HG02610 (cell line): ENCODE measurements at regions not wholly inside any gene's neighbourhood (a gene's known extent, or its start where the extent isn't known, plus 50 kb on each side); places are given as distances from the start of the nearest gene placed in this dataset.
A peak's percentile ranks its signal among the peaks of the same experiment; 100 is the strongest.
"Not testable (repeated sequence)": the region's sequence is repeated elsewhere in the genome, so short reads cannot be mapped to it uniquely, and the experiment has no call there.

Experiments used
- ATAC-seq: cut with Tn5 transposase; IDR thresholded peaks from one replicate; pipeline ENCODE4 v1.9.1; 2021; ENCODE audit warnings: mild to moderate bottlenecking, moderate library complexity; ENCODE audit not compliant: unreplicated experiment

GRCh38 chr1:222012816-222013215, 270.9 kb upstream of the DUSP10 start:
- ATAC-seq, result no peak

- ATAC-seq, result no peak
These were observed 268.4 kb upstream of the DUSP10 start for GRCh38 chr1:222010306-222010705.

- peak; percentile 78 for ATAC-seq
These were observed 267.3 kb upstream of the DUSP10 start for GRCh38 chr1:222009105-222009730.

GRCh38 chr1:222006715-222007114, 264.8 kb upstream of the DUSP10 start:
- no peak for ATAC-seq

- ATAC-seq, result no peak
These were observed 262.9 kb upstream of the DUSP10 start for GRCh38 chr1:222004784-222005183.

- ATAC-seq, result no peak
These were observed 262.1 kb upstream of the DUSP10 start for GRCh38 chr1:222004034-222004433.

- ATAC-seq, result no peak
These were observed 260.6 kb upstream of the DUSP10 start for GRCh38 chr1:222002503-222002902.

- ATAC-seq, result no peak
These were observed 258.2 kb upstream of the DUSP10 start for GRCh38 chr1:222000131-222000530.

- no peak for ATAC-seq
These were observed 256.9 kb upstream of the DUSP10 start for GRCh38 chr1:221998781-221999180.

- no peak for ATAC-seq
These were observed 256.3 kb upstream of the DUSP10 start for GRCh38 chr1:221998186-221998612.

GRCh38 chr1:221997012-221997411, 255.1 kb upstream of the DUSP10 start:
- not testable (repeated sequence) for ATAC-seq

GRCh38 chr1:221994939-221995338, 253.1 kb upstream of the DUSP10 start:
- peak; percentile 21 for ATAC-seq

GRCh38 chr1:221994274-221994698, 252.4 kb upstream of the DUSP10 start:
- ATAC-seq, result peak; percentile 79

- no peak for ATAC-seq
These were observed 251.6 kb upstream of the DUSP10 start for GRCh38 chr1:221993444-221993948.

- ATAC-seq, result peak; percentile 46
These were observed 250.5 kb upstream of the DUSP10 start for GRCh38 chr1:221992427-221992826.

GRCh38 chr1:221991221-221991620, 249.3 kb upstream of the DUSP10 start:
- no peak for ATAC-seq

GRCh38 chr1:221989741-221990140, 247.9 kb upstream of the DUSP10 start:
- ATAC-seq, result no peak

GRCh38 chr1:221988829-221989228, 246.9 kb upstream of the DUSP10 start:
- no peak for ATAC-seq

- ATAC-seq, result no peak
These were observed 246.1 kb upstream of the DUSP10 start for GRCh38 chr1:221987860-221988520.

GRCh38 chr1:221983444-221983843, 241.6 kb upstream of the DUSP10 start:
- no peak for ATAC-seq

- no peak for ATAC-seq
These were observed 239.6 kb upstream of the DUSP10 start for GRCh38 chr1:221981461-221981860.

GRCh38 chr1:221979444-221980032, 237.6 kb upstream of the DUSP10 start:
- no peak for ATAC-seq
